ENCODE measurements at regions not wholly inside any gene's neighbourhood (a gene's known extent, or its start where the extent isn't known, plus 50 kb on each side); places are given as distances from the start of the nearest gene placed in this dataset.

DNA sequence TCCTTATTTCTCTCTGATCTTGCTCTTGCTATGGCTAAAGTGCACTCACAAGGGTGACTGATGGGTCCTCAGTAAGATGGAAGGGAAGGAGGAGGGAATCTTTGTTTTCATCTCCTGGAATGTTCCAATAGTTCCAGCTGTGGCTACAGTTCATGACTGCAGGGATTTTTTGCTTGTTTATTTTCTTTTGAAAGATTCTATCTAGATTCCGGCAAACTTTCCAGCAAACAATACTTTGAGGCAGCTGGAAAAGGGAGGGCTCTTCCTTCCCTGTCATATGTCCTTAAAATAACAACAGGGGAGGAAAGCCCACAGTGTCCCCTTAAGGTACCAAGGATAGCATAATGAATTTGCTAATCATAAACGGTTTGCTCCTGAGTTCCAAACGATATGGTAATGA lies 111.3 kb upstream of the SLC14A2 start:
- no peak for DNase-seq

DNA sequence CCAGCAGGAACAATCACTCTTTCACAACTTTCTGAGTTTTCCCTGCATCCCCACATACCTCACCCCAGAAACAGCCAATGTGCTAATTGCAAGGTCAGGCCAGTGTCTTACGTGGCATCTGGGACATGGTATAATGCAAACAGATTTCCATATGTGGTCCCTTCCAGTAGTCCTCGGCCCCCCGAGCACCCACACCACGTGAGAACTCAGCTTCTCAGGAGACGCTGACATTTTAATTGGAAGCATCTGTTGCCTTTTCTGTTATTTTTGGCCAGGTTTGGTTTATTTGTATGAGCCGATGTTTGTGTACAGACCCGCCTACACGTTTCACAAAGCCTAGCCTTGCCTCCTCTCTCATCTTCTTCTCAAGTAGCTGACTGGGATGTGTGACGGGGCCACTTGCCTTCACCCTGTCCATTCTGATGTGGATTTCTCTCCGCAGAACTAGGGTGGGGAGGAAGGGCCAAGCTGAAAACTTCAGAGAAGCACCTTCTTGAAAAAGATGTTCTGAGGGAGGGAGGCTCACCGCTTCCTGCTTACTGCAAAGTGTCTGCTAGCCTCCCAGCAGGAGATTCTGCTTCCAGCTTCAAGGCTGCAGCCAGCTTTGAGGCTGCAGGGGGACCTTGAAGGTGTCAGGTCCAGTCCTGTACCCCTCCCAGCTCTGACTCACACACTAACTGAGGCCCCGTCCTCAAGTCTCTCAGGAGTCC lies 109.6 kb upstream of the SLC14A2 start:
- DNase-seq, result no peak

DNA sequence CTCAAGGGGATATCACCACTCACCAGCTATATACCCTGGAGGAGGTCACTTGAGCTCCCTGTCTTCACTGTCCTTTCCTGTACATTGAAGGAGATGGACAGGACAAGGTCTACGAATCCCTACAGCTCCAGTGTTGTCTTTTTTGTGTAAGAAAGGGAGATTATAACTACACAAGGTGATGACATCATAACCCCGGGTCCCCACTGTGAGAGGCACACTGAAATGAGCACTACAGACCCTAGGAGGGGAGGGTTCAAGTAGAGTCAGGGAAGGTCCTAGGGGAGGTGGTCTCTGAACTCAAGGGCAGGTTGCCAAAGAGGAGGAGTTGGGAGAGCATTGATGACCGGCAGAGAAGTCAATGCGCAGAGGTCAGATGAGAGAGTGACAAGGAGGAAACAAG lies 108.3 kb upstream of the SLC14A2 start:
- no peak for DNase-seq

DNA sequence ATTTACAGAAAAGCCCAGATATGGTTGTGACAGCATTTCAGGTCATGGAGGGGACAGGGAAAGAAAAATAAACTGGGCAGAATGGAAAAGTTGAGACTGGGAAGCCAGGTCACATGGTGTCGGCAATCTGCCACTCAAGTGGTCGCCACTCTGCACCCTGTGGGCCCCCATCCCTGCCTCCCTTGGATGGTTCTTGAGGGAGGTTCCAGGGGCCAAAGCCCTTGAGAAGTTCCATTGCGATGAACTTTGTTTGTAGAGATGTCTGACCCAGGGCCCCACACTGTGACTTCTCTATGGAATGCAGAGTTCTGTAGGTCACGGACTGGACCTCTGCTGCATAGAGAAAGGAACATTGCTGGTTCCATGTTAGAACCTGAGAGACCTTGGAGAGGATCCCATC lies 105.7 kb upstream of the SLC14A2 start:
- DNase-seq, result no peak

DNA sequence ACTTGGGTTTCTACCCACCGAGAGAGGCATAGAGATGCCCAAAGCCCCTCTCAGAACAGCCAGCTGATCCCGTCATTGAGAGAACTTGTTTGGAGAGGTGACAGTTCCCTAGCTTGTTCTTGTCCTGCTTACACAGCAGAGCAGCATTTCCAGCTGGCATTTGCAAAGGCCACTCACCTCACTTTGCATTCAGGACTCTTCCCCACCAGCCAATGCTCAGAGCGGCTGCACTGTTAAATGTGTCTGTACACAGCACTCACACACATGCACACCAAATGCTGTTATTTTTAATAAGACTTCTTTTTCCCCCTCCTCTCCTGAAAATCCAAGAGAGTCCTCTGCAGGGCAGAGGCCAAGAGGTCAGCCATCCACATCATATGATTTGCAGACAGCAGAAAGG lies 104.6 kb upstream of the SLC14A2 start:
- no peak for DNase-seq

DNA sequence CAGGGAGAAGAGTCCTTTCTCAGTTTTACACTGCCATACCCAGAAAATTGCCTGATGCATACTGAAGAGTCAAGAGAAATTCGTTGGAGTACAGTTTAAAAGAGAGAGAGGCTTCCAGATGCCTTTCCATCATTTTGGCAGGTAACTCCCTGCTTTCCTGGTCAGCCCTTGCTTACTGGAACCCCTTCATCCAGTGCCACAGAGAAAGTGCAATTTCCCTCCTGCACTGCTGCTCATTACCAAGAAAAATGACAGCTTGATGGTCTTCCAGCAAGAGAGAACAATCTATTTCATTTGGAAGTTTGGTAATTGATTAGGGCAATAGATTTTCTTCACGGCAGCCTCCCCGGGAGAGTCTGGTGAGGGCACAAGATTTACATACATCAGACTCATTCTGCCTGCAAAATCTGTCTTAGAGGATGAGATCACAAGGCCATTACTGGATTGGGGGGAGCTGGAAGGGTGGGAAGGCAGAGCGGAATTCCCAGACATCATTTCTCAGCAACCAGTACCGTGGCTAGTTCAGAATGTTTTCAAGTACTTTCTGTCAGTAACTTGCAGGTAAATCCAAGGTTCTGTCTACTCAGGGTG lies 102.8 kb upstream of the SLC14A2 start:
- no peak for DNase-seq

DNA sequence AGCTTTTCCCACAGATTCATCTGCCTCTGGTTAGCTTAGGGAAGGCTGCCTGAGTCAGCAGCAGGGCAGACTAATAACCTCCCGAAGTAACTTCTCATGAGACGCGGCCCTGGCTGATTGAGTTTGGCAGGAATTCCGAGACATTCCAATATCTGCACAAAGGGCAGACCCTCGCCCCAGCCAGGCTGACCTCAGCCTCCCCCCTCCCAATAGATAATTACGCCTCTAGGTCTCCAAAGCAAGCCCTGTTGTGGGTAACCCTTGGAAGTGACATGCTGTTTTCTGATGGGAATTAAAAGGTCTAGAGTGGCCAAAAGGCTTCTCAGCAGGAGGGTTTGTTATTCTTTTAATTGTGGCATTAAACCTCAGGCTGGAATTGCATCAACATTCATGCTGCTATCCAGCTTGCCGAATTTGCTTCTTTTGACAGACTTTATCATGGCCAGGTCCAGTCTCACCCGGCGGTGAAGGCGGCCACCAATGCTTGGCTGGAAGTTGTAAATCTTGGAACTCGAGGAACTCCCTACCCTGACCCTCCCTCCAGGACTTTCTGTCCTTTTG lies 98.0 kb upstream of the SLC14A2 start:
- no peak for DNase-seq

DNA sequence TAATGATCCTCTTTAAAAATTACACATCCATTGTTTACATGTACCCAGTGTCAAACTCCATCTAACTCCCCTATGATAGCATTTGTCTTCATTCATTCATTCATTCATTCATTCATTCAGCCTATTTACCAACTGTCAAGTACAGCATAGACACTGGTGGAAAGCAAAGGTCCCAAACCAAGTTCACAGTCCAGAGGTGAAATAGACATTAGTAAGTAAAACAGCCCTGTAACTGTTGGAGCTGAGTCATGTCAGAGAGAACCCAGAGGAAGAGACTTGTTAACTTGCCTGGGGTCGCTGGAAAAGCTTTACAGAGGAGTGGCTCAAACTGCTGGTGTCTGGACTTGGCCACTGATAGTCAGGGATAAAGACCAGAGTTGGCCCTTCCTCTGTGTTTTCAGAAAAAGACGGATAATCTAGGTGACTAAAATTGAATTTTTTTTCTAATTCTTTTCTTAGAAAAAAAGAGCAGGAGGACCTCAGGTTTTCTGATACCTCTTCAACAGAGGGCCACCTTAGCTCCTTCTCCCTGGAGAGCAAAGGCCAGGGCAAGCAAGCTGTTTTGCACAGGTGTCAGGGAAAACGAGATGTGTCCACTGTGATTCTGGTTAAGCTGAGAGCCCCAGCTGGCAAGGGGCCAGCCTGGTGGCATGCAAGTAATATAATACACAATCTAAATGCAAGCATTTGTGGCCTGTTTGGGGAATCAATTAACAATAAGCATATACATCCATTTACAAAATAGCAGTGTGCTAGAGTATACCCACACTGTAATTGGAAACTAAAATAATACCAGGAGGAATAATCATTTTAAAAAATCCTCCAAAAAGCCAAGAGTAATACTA lies 96.7 kb upstream of the SLC14A2 start:
- no peak for DNase-seq

DNA sequence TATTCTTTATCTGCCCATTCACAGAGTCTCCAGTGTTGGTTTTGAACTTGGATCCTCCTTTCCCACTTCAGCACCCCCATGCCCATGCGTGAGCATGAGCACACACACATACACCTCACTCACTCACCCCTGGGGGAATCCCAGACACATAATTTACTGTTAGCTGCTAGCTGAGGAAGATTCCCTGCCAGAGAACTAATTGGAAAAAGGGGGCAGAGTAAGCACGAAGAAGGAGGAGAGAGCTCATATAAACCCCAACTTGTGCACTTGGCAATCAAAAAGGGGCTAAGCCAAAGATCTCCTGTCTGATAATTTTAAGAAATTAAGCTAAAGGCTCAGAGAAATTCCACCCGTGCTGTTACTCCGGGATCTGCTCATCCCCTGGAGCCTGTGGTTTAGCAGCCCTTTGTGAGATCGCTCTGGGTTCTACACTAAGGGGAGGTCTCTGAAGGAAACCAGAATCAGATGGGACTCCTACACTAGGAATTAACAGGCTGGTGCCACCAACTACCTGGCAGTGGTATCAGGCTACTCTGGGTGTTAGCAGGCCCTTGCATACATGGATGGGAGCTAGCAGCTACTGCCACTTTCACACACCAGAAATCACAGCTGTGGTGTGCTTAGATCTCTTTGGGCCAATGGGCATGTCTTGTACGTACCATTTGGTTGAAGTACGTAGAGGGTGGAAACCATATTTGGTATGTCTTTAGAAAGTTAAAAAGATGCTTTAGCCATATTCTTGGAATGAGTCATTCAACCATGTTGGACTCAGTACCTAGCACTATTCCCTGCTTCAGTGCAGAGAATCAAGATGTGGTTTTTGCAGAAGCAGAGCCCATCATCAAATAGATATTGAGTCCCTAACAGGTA lies 95.6 kb upstream of the SLC14A2 start:
- no peak for DNase-seq

DNA sequence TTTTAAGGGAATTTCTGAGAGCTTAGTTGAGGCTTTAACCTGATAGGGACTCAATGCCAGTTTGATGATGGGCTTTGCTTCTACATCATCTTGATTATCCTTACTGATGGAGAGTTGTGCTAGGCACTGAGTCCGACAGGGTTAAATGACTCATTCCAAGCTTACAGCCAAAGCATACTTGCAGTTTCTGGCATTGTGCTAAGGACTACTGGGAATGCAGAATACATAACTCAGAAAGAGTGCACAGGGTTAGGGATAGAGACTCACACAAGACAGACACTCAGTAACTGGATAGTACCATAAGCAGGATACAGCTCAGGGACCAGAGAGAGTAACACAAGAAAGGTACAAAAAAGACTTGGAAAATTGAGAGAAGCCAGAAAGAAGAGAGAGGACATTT lies 94.1 kb upstream of the SLC14A2 start:
- no peak for DNase-seq

DNA sequence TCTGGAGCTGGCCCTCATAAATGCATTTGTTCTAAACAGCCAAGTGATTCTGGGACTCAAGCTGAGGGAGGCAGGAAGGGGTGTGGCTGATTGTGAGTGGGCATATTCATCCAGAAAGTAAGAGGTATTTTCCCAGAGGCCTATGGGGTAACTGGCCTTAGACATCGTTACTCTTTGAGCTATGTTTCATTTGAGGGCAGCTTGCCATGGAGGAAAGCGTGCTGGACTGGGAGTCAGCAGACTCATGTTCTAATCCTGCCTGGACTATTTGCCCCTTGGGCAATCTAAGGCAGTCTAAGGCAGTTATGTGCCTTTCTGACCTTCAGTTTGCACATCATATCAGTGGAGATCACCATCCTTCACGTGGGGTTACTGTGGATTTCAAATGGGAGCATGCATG lies 93.5 kb upstream of the SLC14A2 start:
- DNase-seq, result no peak

DNA sequence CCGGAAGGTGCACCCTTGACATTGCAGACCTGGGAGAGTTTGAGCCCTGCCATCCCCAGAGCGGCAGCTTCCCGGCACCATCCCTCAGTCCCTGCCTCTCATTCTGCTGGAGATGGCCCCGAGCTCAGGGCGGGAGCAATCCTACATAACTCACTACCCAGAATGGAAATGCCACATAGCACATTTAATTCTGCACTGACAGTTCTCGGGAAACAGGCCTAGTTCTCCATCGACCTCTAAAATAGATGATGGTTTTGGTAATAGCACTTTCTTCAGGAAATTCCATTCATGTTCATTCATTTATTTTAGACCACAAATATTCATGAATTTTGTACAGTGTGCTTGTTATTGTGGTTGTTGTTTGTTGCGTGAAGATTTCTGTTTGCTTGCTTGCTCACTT lies 92.9 kb upstream of the SLC14A2 start:
- no peak for DNase-seq

DNA sequence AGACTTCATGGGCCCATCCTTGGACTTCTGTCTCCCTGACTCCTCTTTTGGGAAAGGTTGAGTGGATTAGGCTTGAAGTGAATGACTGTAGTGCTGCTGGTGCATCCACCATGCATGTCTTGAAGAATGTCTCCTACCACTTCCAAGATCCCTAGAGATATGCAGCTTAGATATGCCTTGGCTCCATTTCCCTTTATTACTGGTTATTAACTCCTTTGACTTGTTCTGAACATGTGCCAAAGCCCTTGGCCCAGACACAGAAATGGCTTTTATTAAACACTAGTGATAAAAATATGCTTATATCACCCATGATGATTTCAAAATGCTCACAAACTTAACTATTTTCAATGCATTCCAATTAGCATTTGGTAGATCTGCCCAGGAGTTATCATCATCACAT lies 90.0 kb upstream of the SLC14A2 start:
- no peak for DNase-seq

DNA sequence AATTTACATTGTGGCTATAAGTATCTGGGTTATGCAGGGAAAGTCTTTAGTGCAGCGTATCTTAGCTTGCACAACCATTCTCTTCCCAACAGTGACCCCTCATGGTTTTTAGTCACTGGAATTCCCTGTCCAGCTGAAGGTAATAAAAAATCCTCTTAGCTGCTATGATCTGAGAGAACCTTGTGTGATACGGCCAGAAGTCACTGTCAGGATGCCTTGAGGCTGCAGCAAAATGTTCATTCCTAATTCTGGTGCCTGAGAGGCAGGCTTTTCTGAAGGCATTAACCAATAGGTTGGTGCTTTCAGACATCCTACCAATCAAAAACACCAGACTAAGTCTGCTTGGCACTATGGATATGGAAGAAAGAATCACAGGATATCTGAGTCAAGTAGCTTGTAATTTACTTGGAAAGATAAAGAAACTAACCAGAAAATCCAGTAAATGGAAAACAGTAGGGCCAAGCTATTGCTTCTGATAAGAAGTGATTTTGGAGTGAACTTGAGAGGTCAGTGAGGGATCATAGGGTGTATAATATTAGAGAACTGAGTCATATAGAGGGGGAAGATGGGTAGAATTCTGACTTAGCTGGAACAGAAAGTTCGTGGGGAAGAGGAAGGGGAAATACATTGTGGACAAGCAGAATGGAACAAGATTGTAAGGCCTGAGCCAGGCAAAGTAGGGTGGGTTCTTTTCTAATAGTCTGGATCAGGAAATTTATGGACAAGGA lies 89.0 kb upstream of the SLC14A2 start:
- DNase-seq, result no peak

DNA sequence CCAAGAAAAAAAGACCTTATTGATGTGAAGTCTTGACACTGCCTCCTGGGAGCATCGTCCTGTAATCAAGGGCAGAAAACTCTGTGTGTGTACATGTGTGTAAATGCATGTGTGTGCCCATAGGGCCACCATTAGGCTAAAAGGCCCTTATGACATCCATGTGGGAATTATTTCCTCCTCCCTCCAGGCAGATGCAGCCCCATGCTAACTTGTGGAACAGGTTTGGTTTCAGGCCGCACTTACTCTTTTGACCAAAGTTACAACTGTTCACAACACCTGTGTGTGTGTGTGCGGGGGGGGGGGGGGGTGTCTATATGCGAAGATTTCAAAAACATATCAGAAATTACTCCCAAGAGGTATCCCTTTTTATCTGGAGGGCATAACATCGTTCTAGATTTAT lies 87.4 kb upstream of the SLC14A2 start:
- DNase-seq, result no peak

DNA sequence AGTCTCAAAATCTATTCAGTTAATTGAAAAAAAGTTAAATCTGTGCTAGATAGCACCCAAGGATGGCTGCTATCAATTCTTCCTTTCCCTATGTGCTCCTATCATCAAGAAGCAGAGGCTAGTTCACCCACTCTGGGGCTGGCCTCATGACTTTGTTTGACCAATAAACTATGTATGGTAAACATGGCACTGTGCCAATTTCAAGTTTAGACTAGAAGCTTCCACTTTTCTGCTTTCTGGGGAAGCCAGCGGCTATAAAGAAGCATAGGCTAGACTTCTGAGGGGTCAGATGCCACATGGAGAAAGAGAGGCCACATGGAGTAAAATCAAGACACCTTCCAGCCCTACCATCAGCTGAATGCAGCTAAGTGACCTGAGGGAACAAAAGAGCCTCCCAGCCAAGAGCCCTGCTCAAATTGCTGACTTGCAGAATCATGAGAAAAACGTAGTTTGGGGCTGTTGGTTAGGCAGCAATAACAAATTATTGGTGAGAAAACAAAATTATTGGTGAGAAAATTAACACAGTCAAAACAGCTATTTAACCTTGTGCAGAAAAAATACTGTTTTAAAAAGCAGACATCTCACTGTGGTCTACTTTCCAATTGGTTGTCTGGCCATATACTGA lies 86.5 kb upstream of the SLC14A2 start:
- DNase-seq, result no peak

DNA sequence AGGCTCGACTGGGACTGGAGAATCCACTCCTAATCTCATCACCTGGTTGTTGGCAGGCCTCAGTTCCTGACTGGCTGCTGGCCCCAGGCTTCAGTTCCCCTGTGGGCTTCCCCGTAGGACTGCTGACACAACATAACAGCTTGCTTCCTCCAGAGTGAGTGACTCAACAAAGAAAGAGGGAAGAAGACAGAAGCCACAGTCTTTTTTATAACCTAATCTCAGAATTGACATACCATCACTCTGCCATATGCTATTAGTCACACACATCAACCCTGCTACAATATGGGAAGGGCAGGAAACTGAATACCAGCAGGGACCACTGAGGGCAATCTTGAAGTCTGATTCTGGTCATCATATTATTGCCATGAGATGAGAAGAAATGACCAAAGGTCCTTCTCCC lies 76.8 kb upstream of the SLC14A2 start:
- no peak for DNase-seq

DNA sequence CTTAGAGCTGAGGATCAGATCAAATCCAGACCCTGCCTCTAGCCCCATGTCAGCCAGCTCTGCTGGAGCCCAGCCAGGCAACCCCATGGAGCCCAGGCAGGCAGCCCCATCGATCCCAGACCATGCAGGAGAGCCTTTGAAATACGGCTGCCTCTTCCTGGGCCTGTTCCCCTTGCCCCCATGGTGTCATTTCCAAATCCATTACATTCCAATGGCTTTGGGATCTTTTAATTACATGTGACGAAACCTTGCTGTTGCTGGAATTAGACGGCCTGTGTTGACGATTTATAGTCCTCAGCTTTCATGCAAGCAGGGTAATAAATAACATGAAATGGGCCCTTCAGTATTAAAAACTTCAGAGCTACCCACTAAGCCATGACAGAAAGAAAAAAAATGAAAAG lies 75.8 kb upstream of the SLC14A2 start:
- DNase-seq, result no peak

DNA sequence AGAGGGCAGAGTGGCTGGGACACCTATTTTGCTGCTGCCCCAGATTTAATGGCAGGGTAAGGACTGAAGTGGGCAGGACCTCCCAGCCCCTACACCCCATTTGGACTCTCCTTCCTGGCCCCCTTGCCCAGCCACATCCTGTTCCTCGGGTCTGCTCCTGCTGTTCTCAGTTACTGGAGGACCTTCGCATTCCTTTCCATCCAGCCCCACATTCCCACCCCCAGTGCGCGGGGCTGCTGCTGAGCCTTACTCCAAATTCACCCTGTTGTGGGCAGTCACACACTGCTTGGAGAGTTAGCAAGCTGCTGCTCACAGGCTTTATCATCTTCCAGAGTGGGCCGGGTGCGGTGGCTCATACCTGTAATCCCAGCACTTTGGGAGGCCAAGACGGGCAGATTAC lies 75.2 kb upstream of the SLC14A2 start:
- no peak for DNase-seq

DNA sequence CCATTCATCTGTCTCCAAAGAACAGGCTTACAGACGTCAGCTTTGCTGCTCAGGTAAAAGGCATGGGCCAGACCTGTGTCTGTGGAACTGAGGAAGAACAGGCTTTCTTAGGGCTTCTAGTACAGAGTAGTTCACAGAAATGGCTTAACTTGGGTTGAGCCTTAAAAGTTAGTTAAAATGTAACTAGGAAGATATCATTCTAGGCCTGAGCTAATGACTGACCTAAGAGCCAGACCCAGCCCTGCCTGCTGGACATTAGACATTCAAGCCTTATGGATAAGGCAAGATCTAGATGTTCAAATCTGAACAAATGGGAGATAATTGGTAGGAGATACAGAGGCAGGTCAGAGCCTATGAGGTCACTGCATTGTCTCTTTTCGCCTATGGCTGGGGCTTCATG lies 73.9 kb upstream of the SLC14A2 start:
- DNase-seq, result no peak

DNA sequence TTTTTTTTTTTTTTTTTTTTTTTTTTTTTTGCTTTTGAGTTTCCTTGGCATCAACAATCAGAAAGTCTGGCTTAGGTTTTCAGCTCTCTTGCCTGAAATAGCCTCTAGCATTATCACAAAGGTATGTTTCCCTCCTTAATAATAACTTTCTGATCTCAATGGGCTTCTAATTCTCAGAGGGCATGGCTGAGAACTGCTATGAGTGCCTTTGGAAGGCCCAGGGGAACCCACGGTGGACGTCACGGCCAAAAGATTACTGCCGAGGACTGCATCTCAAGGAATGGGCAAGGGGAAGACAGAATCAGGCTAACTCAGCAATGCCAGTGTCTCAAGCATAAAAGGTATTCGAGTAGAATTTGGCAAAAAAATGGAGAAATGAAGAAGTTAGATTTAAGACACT lies 73.2 kb upstream of the SLC14A2 start:
- DNase-seq, result no peak

DNA sequence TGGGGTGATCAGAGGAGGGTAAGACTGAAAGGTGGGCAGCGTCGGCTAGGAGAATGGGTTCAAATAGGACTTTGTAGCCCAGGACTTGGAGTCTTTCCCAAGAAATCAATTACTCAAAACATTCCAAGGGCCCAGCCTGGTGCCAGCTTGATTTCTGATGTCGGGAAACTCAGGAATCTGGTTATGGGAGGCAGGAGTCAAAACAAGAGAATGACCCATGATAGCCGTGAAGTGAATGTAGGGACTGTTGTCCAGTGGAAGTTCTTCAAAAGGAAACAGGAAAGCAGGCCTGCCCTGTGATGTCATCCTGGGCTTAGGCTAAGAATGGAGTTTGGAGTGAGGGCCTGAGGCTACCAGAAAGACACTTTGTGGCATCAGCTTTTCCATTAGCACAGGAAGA lies 67.4 kb upstream of the SLC14A2 start:
- no peak for DNase-seq
